HL-60 (cell line): ENCODE measurements at regions not wholly inside any gene's neighbourhood (a gene's known extent, or its start where the extent isn't known, plus 50 kb on each side); places are given as distances from the start of the nearest gene placed in this dataset.

Experiments
- CTCF ChIP-seq: IDR thresholded peaks from one replicate; pipeline ENCODE4 v1.5.1; 2011; ENCODE audit warnings: low read length, control low read depth, inconsistent platforms; ENCODE audit not compliant: insufficient read depth
- POLR2AphosphoS5 ChIP-seq: IDR thresholded peaks from 2 replicates; pipeline ENCODE4 v1.6.1; 2012; ENCODE audit warnings: low read depth

GRCh38 chr12:63496654-63497053, 171.6 kb downstream of the DPY19L2 start:
- TF ChIP-seq CTCF (no peak), POLR2AphosphoS5 (no peak)
